ENCODE measurements at regions not wholly inside any gene's neighbourhood (a gene's known extent, or its start where the extent isn't known, plus 50 kb on each side); places are given as distances from the start of the nearest gene placed in this dataset.

GRCh38 chr5:115736004-115736689 lies 80.3 kb downstream of the CDO1 start:
- TF ChIP-seq CTCF (IDR thresholded peaks at IDR 0.05) (no peak), POLR2A (IDR thresholded peaks at IDR 0.05) (no peak)
